HG03354 (cell line): ENCODE measurements at regions not wholly inside any gene's neighbourhood (a gene's known extent, or its start where the extent isn't known, plus 50 kb on each side); places are given as distances from the start of the nearest gene placed in this dataset.
"Not testable (repeated sequence)": the region's sequence is repeated elsewhere in the genome, so short reads cannot be mapped to it uniquely, and the experiment has no call there.

ENCODE experiments used
- ATAC-seq: cut with Tn5 transposase; IDR thresholded peaks from one replicate; pipeline ENCODE4 v1.9.1; 2021; ENCODE audit warnings: mild to moderate bottlenecking; ENCODE audit not compliant: unreplicated experiment, poor library complexity, severe bottlenecking

GRCh38 chr2:97431169-97431725 is 158.4 kb downstream of the ANKRD36B start:
- not testable (repeated sequence) for ATAC-seq

- not testable (repeated sequence) for ATAC-seq
Measured at GRCh38 chr2:97422376-97422775, 167.3 kb downstream of the ANKRD36B start.

GRCh38 chr2:97406340-97406739 is 183.3 kb downstream of the ANKRD36B start:
- not testable (repeated sequence) for ATAC-seq

- ATAC-seq, result not testable (repeated sequence)
Measured at GRCh38 chr2:97405172-97405737, 184.4 kb downstream of the ANKRD36B start.

- not testable (repeated sequence) for ATAC-seq
Measured at GRCh38 chr2:97402678-97403077, 187.0 kb downstream of the ANKRD36B start.

- ATAC-seq, result not testable (repeated sequence)
Measured at GRCh38 chr2:97395691-97396090, 194.0 kb downstream of the ANKRD36B start.

- ATAC-seq, result not testable (repeated sequence)
Measured at GRCh38 chr2:97385803-97386202, 203.9 kb downstream of the ANKRD36B start.

- ATAC-seq, result peak; percentile 61
Measured at GRCh38 chr2:97375913-97376312, 213.8 kb downstream of the ANKRD36B start.

GRCh38 chr2:97374426-97374825 is 215.3 kb downstream of the ANKRD36B start:
- ATAC-seq, result not testable (repeated sequence)

- not testable (repeated sequence) for ATAC-seq
Measured at GRCh38 chr2:97363159-97363558, 226.5 kb downstream of the ANKRD36B start.

- ATAC-seq, result no peak
Measured at GRCh38 chr2:97359861-97360584, 229.7 kb downstream of the ANKRD36B start.

- ATAC-seq, result no peak
Measured at GRCh38 chr2:97355887-97356286, 233.8 kb downstream of the ANKRD36B start.

GRCh38 chr2:97355176-97355575 is 234.5 kb downstream of the ANKRD36B start:
- ATAC-seq, result no peak

- no peak for ATAC-seq
Measured at GRCh38 chr2:97354576-97354975, 235.1 kb downstream of the ANKRD36B start.

GRCh38 chr2:97348841-97349240 is 235.9 kb downstream of the ANKRD36 start:
- ATAC-seq, result no peak

GRCh38 chr2:97348265-97348664 is 235.3 kb downstream of the ANKRD36 start:
- ATAC-seq, result no peak

GRCh38 chr2:97344937-97345336 is 232.0 kb downstream of the ANKRD36 start:
- not testable (repeated sequence) for ATAC-seq

GRCh38 chr2:97333674-97334073 is 220.7 kb downstream of the ANKRD36 start:
- not testable (repeated sequence) for ATAC-seq

- not testable (repeated sequence) for ATAC-seq
Measured at GRCh38 chr2:97332184-97332583, 219.2 kb downstream of the ANKRD36 start.

GRCh38 chr2:97321936-97322713 is 209.2 kb downstream of the ANKRD36 start:
- not testable (repeated sequence) for ATAC-seq
